ENCODE measurements at regions not wholly inside any gene's neighbourhood (a gene's known extent, or its start where the extent isn't known, plus 50 kb on each side); places are given as distances from the start of the nearest gene placed in this dataset.

GRCh38 chr10:21191512-21191911 is 294.4 kb upstream of the NEBL start:
- no peak overlapping the region for H3K27ac ChIP-seq (ENCODE audit: low read length)
- no peak overlapping the region for H3K4me3 ChIP-seq (ENCODE audit: low read length)
- H3K79me2 ChIP-seq (replicated peaks; ENCODE audit: insufficient read depth, low read length) = no peaks in the 10 kb centered on the region
- H4K20me1 ChIP-seq (ENCODE audit: insufficient read depth) = no peaks in the 10 kb centered on the region
- H3K36me3 ChIP-seq (ENCODE audit: insufficient read depth, low read length) = no peaks in the 10 kb centered on the region
- TF ChIP-seq POLR2AphosphoS5 (IDR thresholded peaks at IDR 0.05) (no peak), RAD21 (conservative IDR thresholded peaks at IDR 0.05) (no peak), SMC3 (conservative IDR thresholded peaks at IDR 0.05; ENCODE audit: poor library complexity) (no peak), EP300 (conservative IDR thresholded peaks at IDR 0.05; ENCODE audit: poor library complexity, severe bottlenecking) (no peak), CTCF (IDR thresholded peaks at IDR 0.05; ENCODE audit: poor library complexity, severe bottlenecking) (no peak), MXI1 (conservative IDR thresholded peaks at IDR 0.05; ENCODE audit: poor library complexity, severe bottlenecking) (no peak), TAF1 (IDR thresholded peaks at IDR 0.05; ENCODE audit: low read depth) (no peak), EZH2 (IDR thresholded peaks at IDR 0.05; ENCODE audit: borderline replicate concordance, insufficient read depth, low read length, poor library complexity, severe bottlenecking) (no peak), REST (IDR thresholded peaks at IDR 0.05; ENCODE audit: borderline replicate concordance) (no peak)
- no peaks in the 10 kb centered on the region for H3K9me3 ChIP-seq (ENCODE audit: low read length)
- H3K4me2 ChIP-seq (ENCODE audit: low read length) = no peak overlapping the region
- H3K27me3 ChIP-seq (ENCODE audit: insufficient read depth, low read depth, low read length) = no peaks in the 10 kb centered on the region
- H3K9ac ChIP-seq (ENCODE audit: low read length) = no peak overlapping the region
- H3F3A ChIP-seq (ENCODE audit: insufficient read depth, low read length, poor library complexity, severe bottlenecking) = no peaks in the 10 kb centered on the region
- no peaks in the 10 kb centered on the region for H3K9me2 ChIP-seq (ENCODE audit: insufficient read depth, low read length)
- H2AFZ ChIP-seq (ENCODE audit: low read depth, low read length) = no peak overlapping the region

- Histone ChIP-seq H3K79me2 (replicated peaks; ENCODE audit: insufficient read depth, low read length) (no peaks in the 10 kb centered on the region), H3K9me2 (ENCODE audit: insufficient read depth, low read length) (no peaks in the 10 kb centered on the region), H3F3A (ENCODE audit: insufficient read depth, low read length, poor library complexity, severe bottlenecking) (no peaks in the 10 kb centered on the region), H3K36me3 (ENCODE audit: insufficient read depth, low read length) (no peaks in the 10 kb centered on the region), H3K27me3 (ENCODE audit: insufficient read depth, low read depth, low read length) (no peaks in the 10 kb centered on the region), H3K4me3 (ENCODE audit: low read length) (no peak overlapping the region), H3K9ac (ENCODE audit: low read length) (no peak overlapping the region), H3K9me3 (ENCODE audit: low read length) (no peaks in the 10 kb centered on the region), H3K27ac (ENCODE audit: low read length) (no peak overlapping the region), H4K20me1 (ENCODE audit: insufficient read depth) (no peaks in the 10 kb centered on the region), H3K4me2 (ENCODE audit: low read length) (no peak overlapping the region), H2AFZ (ENCODE audit: low read depth, low read length) (no peak overlapping the region)
- no peak for TF ChIP-seq EP300 (conservative IDR thresholded peaks at IDR 0.05; ENCODE audit: poor library complexity, severe bottlenecking)
- no peak for TF ChIP-seq EZH2 (IDR thresholded peaks at IDR 0.05; ENCODE audit: borderline replicate concordance, insufficient read depth, low read length, poor library complexity, severe bottlenecking)
- TF ChIP-seq SMC3 (conservative IDR thresholded peaks at IDR 0.05; ENCODE audit: poor library complexity) = no peak
- no peak for TF ChIP-seq RAD21 (conservative IDR thresholded peaks at IDR 0.05)
- no peak for TF ChIP-seq TAF1 (IDR thresholded peaks at IDR 0.05; ENCODE audit: low read depth)
- no peak for TF ChIP-seq POLR2AphosphoS5 (IDR thresholded peaks at IDR 0.05)
- no peak for TF ChIP-seq MXI1 (conservative IDR thresholded peaks at IDR 0.05; ENCODE audit: poor library complexity, severe bottlenecking)
- TF ChIP-seq REST (IDR thresholded peaks at IDR 0.05; ENCODE audit: borderline replicate concordance) = no peak
- TF ChIP-seq CTCF (IDR thresholded peaks at IDR 0.05; ENCODE audit: poor library complexity, severe bottlenecking) = no peak
Observed at GRCh38 chr10:21184984-21185383, 287.9 kb upstream of the NEBL start.
